HG02938 (cell line): ENCODE measurements at regions not wholly inside any gene's neighbourhood (a gene's known extent, or its start where the extent isn't known, plus 50 kb on each side); places are given as distances from the start of the nearest gene placed in this dataset.
"Not testable (repeated sequence)": the region's sequence is repeated elsewhere in the genome, so short reads cannot be mapped to it uniquely, and the experiment has no call there.

ENCODE experiments used
- ATAC-seq: cut with Tn5 transposase; IDR thresholded peaks from one replicate; pipeline ENCODE4 v1.9.1; 2021; ENCODE audit warnings: mild to moderate bottlenecking, moderate library complexity; ENCODE audit not compliant: unreplicated experiment

DNA sequence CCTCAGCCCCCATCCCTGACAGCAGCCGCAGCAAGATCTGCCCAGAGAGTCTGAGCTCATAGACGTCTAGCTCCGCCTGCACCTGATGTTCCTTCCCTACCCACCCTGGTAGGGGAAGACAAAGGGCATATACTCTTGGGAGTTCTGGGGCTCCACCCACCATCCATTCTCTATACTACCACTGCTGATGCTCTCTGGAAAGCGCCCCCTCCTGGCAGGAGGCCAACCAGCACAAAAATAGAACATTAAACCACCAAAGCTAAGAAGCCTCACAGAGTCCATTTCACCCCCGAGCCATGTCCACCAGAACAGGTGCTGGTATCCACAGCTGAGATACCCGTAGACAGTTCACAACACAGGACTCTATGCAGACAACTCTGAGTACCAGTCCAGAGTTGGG, 662.6 kb upstream of the FAM98A start:
- ATAC-seq, result no peak

DNA sequence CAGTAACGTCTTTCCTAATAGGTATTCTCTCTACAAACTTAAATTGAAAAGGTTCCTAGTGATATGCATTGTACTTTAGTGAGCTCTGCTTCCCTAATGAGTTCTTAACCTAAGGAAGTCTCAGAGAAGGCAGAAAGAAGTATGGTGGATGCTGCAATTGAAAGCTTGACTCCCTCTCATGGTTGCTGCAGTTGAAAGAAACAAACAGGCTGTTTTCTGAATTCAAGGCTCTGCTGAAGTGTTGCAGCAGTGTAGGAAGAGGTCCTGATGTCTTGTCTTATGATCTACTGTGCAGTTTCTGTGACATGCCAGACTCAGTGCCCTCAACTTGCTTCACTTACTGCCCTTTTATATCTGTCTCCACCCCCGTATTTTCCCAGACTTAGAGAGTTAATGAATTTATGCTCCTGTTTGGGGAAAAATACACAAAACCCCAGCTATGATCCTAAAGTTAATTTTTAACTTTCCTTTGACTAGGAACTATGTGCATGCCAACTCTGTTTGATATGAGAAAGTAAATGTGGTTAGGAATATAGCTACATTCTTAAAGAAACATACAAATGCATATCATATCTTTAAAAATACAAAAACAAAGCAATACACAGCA, 655.3 kb upstream of the FAM98A start:
- ATAC-seq, result no peak

DNA sequence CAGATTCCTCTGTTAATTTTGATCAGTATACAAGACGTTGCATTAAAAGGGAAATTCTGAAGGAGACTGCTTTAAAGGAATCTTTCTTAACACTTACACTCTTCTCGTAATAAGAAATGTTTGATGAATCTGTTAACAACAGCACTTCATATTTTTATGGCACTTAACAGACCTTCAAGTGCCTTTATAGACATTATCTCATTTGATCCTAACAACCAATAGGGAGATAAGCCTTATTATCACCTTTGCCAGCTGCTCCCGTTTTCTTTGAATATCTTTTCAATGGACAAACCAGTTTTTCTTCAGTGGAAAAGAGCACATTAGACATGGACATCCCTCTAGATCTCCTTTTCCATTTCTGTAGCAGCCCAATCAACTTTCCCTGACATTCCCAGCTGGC, 653.0 kb upstream of the FAM98A start:
- no peak for ATAC-seq

DNA sequence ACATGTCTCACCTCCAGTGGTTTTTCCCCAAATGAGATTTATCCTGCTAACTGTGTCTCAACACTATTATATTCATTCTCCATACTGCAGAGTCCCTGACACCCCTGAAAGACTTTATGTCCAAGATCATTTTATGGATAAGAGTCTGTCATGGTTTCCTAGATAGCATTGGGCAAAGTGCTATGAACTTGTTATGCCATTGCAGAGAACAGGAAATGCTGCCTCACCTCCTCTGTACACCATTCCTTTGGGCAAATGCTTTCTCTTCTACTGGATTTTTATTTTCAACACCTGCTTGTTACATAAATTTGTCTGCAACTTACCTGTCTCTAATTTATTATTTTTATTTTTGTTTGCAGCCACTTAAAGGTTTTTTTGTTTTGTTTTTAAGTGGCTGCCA, 652.5 kb upstream of the FAM98A start:
- ATAC-seq, result no peak

DNA sequence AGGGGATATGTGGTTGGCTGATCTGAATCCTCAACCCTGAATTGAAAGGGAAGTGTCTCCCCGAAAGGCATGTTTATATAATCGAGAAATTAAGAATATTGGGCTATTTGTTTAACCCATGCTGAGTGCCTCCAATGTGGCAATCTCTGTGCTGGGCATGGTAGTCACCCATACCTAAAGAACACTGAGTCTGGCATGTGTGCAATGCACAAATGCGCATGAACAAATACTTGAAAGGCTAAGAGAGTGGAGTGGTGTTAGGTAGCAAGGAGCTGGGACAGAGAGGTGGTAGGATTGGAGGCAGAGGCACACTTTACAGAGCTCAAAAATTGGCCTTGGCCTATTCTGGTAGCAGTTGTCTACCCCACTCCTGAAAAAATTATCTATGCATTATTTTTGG, 645.1 kb upstream of the FAM98A start:
- no peak for ATAC-seq

DNA sequence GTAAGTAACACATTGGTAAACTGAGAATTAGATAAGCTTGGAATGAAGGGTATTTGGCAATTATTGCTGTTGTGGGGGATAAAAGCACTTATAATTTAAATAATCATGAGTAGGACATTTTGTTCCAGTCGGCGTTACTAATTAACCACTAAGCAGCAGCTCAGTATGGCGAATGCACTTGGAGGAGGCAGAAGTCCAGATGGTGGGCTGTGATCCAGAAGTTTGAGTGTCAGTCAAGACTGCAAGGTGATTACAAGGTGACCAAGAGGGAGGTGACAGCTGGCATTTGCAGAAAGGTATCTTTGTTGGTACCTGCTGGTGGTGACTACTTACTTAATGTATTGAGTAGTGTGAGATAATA, 643.6 kb upstream of the FAM98A start:
- ATAC-seq, result no peak

DNA sequence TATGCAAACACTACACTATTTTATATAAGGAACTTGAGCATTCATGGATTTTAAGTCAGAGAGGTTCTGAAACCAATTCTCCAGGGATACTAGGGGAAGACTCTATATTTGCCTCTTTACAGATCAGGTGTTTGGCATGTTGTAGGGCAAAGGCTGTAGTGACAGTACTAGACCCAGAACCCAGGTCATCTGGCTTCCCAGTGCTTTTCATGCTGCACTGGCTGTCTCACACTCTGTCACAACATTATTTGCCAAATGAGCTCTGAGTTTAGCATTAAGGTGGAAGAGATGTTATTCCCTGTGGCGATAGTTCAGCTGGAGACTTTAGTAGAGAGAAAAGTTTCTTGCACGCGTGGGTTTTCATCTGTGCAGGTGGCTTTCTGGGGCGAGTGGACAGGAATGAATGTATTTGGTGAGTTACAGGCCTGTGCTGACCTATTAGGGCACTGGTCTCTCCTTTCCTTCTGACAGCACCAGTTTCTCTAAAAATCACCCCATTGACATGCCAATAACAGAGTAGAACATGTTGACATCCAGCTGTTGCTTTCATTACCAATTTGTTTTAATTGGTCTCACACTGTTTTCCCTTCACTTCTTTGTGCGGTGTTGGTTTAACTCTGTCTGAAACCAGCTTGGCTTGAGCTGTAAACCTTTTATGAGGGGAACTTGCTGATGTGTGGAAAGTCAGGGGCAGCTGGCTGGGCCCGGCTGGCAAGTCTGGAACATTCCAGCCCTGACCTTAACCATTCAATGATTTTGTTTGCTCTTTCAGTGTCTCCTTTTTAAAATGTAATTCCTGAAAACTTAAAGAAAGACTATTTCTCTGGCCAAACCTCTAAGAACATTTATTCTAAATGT, 643.0 kb upstream of the FAM98A start:
- no peak for ATAC-seq

DNA sequence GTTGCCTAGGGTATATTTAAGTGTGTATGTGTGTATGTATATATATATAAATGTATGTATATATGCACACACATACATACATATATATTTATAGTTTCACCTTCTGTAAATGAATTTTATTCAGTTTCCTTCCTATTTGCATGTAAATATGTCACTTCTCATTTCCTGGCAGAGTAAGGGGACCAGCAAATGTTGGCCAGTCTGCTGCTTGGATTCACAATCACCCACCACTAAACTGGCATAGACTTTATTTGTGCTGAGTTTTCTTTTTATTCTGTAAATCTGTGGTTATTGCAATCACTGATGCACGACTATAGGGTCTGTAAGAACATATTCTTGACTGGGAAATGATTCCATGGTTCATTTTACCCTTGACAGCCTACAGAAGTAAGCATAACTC, 640.4 kb upstream of the FAM98A start:
- ATAC-seq, result no peak

DNA sequence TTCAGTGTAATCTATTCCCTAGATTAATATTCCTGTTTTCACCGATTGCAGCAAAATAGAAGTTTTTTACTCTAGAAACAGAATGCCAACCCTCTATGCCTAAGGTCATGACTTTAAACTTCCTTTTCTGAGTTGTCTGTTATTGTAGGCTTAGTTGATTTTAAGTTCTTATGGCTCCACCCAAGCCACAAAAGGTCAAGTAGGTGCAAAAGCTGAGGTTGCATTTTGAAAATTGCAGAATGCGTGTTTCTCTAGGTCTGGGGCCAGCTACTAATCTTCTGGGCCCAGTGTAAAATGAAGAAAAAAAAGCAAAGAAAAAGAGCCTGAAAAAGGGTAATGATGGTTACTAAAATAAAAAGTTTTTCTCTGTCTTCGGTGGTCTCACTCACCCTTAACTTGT, 635.7 kb upstream of the FAM98A start:
- ATAC-seq, result no peak

DNA sequence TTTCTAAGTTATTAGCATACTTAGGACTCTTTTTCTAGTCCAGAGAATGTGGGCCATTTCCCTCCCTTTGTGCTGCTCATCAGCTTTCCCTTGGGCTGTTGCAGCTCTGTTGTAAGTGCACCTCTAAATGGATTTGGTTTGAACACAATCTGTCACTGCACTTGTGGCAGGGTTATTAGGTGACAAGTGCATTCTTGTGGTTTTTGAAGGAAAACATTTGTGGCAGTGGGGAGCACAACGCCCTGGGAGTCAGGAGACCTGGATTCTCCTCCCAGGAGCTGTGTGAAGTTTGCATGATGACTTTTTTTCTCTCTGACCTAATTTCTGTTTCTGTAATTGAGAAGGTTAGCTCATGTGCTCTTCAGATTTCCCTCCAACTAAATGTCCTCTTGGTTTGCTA, 630.9 kb upstream of the FAM98A start:
- ATAC-seq, result no peak

DNA sequence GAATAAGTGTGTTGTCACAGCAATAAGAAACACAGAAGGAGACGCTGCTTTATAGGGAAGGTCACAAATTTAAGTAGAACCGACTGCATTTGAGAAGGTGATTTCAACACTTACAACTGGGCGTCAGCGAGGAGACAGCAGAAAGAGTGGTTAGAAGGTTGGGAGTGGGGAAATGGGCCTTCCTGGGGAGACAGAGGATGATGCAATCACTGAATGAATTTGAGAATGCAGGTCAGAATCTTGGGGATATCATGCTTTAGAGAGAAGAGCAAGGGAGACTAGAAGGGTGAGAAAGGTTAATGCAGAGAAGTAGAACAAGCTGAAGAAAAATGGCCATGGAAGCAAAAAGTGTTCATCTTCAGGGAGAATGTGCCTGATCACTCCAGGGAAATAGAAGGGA, 616.1 kb upstream of the FAM98A start:
- no peak for ATAC-seq

DNA sequence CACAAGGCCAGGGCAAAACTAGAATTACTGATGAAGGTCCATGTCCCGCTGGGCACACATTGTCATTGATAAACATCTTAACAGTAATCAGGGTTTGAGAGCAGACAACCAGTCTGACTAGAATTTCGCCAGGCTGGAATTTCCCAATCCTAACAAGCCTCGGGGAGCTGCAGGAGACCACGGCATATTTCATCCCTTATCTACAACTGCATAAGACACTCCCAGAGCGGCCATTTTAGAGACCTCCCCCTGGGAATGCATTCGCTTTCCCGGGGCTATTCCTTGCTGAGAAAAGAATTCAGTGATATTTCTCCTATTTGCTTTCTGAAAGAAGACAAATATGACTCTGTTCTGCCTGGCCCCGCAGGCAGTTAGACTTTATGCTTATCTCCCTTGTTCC, 611.3 kb upstream of the FAM98A start:
- not testable (repeated sequence) for ATAC-seq

DNA sequence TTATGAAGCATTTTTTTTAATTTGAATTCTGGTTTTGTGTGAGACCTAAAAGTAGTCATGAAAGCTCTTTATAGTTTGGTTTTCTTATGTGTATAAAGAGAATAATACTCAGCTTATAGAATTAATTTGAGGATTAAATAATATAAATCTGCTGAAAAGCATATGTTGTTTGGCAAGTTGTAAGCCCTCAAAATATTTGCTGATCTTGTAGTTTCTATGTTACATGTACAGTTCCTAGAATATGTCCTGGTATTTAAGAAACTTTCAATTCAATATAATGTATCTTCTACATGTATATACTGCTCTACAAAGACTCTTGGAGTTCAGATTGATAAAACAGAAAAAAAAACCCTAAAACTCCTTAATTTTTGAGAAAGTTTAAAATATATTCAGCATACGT, 605.5 kb upstream of the FAM98A start:
- no peak for ATAC-seq

DNA sequence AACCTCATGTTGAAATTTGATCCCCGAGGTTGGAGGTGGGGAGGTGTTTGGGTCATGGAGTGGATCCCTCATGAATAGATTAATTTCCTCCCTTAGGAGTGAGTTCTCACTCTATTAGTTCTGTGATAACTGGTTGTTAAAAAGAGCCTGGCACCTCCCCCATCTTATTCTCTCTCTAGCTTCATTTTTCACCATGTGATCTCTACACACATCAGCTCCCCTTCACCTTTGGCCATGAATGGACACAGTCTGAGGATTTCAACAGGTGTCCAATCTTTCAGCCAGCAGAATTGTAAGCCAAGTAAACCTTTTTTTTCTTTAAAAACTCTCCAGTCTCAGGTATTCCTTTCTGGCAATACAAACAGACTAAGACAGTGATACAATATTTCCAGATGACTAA, 602.0 kb upstream of the FAM98A start:
- ATAC-seq, result no peak

DNA sequence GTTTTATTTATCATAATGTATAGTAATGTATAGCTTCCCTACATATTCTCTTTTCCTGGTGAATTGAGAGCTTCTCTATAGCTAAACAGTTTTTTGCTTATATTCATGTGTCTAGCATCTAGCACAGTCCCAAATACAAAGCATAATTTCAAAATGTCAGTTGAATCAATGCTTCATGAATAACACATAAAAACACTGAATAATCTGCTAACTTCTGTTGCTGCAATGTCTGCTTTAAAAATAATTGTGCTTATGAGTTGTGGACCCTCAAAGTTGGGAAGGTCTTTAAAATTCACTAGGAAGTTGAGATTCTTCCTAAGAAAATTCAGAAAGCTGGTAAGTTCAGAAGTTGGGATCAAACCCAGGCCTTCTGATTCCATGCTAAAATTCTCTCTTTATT, 600.9 kb upstream of the FAM98A start:
- no peak for ATAC-seq

DNA sequence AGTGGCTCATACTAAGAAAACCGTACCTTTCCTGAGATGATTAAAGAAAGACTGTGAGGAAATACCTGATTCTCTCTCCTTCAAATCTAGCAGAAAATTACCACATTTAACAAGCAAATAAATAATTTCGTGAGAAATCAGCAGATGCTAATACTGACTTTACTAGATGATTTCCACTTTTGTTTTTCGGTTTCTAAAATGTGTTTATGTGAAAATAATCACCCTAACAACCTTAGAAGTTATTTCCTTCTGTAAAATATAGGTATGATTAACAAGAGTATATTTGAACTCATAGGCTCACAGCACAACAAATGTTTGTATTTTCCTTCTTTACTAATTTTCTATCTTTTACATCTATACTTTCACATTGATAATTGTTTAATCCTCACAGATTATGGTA, 594.1 kb upstream of the FAM98A start:
- ATAC-seq, result no peak

DNA sequence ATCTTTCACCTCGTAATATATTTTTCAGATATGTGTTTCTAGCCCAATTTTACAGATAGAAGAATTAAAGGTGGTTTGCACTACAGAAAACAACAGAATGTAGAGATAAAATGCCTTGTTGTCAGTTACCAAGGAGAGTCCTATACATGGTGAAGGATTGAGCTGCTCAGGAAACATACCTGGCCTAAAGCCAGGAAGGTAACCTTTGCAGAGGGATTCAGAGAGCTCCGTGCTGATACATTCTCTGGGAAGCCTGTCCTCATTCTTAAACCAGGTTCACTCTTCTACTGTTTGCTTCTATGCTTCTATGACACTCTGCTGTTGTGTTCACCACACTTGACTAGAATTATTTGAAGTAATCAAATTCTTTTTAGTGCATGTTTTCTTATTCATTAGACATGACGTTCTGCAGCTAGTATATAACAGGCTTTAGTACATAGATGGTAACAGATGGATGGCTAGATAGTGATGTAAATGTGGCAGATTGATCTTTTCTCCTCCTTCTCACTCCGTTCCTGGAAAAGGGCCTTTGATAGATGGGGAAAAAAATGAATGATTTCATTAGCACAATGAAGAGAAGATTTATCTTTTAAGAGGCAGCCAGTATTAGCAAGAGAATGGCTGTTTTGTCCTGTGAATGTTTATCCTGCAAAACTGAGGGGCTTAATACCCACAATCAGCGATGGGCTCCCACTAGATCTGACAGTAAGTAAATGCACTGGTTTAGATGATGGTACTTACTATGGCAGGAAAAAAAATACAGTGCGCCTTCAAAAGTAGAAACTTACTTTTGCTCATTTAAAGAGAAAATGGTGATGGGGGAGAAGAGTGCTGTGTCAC, 589.6 kb upstream of the FAM98A start:
- no peak for ATAC-seq

DNA sequence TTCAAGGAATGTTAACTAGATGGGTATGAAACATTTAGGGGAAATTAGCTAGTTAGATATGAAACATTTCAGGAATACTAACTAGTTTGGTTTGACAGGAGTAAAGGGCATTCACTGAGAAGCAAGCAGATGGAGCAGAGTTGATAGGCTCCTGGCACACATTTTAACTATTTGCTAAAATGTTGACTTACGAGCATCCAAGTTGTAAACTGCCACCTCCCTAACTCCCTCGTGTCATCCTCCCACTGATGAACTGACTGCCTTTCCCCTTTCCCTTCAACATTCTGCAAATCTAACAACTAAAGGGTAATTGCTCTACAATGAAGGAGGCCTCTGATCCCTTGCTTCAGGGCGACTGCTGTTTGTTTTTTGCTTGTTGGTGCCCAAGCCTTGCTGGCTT, 580.4 kb upstream of the FAM98A start:
- no peak for ATAC-seq

DNA sequence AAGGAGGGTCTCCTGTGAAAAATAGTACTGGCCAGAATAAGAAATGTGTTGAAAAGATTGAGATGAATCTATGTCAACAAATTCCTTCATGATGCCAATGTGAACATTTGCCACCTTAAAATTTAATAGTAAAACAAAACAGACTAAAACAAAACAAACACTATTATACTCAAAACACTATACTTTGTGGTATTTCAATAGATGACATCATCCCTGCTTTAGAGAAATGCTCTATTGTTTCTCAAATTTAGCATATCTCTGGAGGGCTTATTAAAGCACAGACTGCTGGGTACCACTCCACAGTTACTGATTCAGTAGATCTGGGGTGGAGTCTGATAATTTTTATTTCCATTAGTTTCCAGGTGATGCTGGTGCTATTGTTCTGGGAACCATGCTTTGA, 579.4 kb upstream of the FAM98A start:
- no peak for ATAC-seq

DNA sequence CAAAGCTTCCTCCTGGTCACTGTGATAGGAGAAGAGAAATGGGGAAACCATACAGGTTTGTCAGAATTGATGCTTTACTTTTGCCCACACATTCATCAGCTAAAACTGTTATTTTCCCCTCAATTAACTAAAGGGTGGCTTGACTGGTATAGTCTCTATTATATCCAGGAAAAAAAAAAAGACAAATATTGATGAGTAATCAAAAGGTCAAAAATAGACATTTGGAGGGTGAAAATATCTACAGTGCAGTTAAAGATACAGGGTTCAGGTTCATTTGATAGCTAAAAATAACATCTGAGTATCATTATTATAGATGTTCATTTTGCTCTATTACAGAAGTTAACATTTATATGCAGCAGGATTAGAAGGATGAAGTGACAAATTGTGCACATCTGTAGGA, 577.6 kb upstream of the FAM98A start:
- no peak for ATAC-seq

DNA sequence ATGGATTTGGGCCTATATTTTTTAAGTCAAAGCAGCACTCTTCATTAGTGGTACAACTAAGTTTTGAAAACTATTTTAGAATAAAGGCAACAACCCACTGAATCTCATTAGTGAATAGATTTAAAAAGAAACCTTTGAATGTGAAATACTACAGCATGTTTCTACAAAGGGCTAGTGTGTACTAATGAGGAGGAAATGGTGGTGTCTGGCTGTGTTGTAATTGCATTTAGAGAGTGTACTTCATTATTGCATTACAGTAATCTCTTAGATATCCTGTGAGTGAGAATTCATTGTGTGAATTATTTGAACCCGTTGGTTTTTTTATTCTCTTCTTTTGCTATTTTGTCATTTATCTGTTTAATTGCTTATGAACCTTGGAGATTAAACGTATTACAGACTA, 575.4 kb upstream of the FAM98A start:
- no peak for ATAC-seq

DNA sequence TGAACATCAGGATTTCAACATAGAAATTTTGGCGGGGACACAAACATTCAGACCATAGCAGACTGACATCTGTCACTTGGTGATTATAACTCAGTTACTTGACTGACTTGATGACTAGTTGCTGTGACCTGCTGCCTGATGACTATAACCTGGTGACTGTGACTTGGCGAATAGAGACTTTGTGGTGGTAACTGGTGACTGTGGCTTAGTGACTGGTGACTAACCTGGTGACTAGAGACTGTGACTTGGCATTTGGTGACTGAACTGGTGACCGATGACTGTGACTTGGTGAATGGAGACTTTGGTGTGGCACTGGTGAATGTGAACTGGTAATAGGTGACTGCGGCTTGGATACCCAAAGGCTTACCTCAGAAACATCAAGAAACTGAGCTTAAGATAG, 563.1 kb upstream of the FAM98A start:
- ATAC-seq, result no peak
